GM12891 (cell line): ENCODE measurements at regions not wholly inside any gene's neighbourhood (a gene's known extent, or its start where the extent isn't known, plus 50 kb on each side); places are given as distances from the start of the nearest gene placed in this dataset.

ENCODE experiments used
- POLR2A ChIP-seq: IDR thresholded peaks from 2 replicates; pipeline ENCODE4 v1.6.1; 2011; ENCODE audit warnings: low read depth, low read length, control low read depth
- POLR2AphosphoS5 ChIP-seq: IDR thresholded peaks from 2 replicates; pipeline ENCODE4 v1.6.1; 2011; ENCODE audit warnings: low read depth, low read length, control low read depth
- POU2F2 ChIP-seq: IDR thresholded peaks from 2 replicates; pipeline ENCODE4 v1.6.1; 2011; ENCODE audit warnings: low read depth, mild to moderate bottlenecking, control low read depth, low read length, moderate library complexity
- SPI1 ChIP-seq: IDR thresholded peaks from 2 replicates; pipeline ENCODE4 v1.6.1; 2011; ENCODE audit warnings: low read depth, low read length, control low read depth
- TAF1 ChIP-seq: IDR thresholded peaks from 2 replicates; pipeline ENCODE4 v1.6.1; 2011; ENCODE audit warnings: low read depth, low read length, control low read depth

- TF ChIP-seq POLR2A (no peak), SPI1 (no peak), TAF1 (no peak), POLR2AphosphoS5 (no peak), POU2F2 (no peak)
Observed at GRCh38 chr5:8382456-8382855, 513.5 kb downstream of the MTRR start.
